ENCODE measurements at regions not wholly inside any gene's neighbourhood (a gene's known extent, or its start where the extent isn't known, plus 50 kb on each side); places are given as distances from the start of the nearest gene placed in this dataset.

- no peaks in the 10 kb centered on the region for H3K27me3 Mint-ChIP-seq (ENCODE audit: low read depth)
- no peaks in the 10 kb centered on the region for H3K9me3 Mint-ChIP-seq
- intact Hi-C loops (cut with micrococcal nuclease) = loop anchor here (10.0 kb wide), 1 partner anchor 467 kb away; the partner anchor contains the start of gene AMMECR1
- H3K27ac Mint-ChIP-seq = peak overlapping the region; percentile 85
- peaks cover 41% of the 10 kb centered on the region for H3K4me1 Mint-ChIP-seq (ENCODE audit: low read depth)
- no peak overlapping the region for H3K4me3 Mint-ChIP-seq (ENCODE audit: low read depth)
- no peaks in the 10 kb centered on the region for H3K36me3 Mint-ChIP-seq (ENCODE audit: low read depth)
- DNase-seq (ENCODE audit: low spot score) = no peak
Measured at GRCh38 chrX:109847257-109848187, 114.5 kb upstream of the ACSL4 start.

- no peak for DNase-seq (ENCODE audit: low spot score)
- Mint-ChIP-seq H3K27me3 (ENCODE audit: low read depth) (no peaks in the 10 kb centered on the region), H3K27ac (peak overlapping the region; percentile 55), H3K36me3 (ENCODE audit: low read depth) (no peaks in the 10 kb centered on the region), H3K4me3 (ENCODE audit: low read depth) (no peak overlapping the region), H3K9me3 (no peaks in the 10 kb centered on the region), H3K4me1 (ENCODE audit: low read depth) (peaks cover 37% of the 10 kb centered on the region)
- intact Hi-C loops (cut with micrococcal nuclease) = loop anchor here (10.0 kb wide), 1 partner anchor 466 kb away; the partner anchor contains the start of gene AMMECR1
Measured at GRCh38 chrX:109848461-109849050, 115.5 kb upstream of the ACSL4 start.

- H3K9me3 Mint-ChIP-seq = peaks cover 8% of the 10 kb centered on the region
- H3K27me3 Mint-ChIP-seq (ENCODE audit: low read depth) = no peaks in the 10 kb centered on the region
- intact Hi-C loops (cut with micrococcal nuclease) = no loop called here
- no peaks in the 10 kb centered on the region for H3K36me3 Mint-ChIP-seq (ENCODE audit: low read depth)
- no peak overlapping the region for H3K27ac Mint-ChIP-seq
- peaks cover 15% of the 10 kb centered on the region for H3K4me1 Mint-ChIP-seq (ENCODE audit: low read depth)
- H3K4me3 Mint-ChIP-seq (ENCODE audit: low read depth) = no peak overlapping the region
- DNase-seq (ENCODE audit: low spot score) = no peak
Measured at GRCh38 chrX:109854096-109854495, 121.0 kb upstream of the ACSL4 start.

GRCh38 chrX:109855501-109855900 is 122.4 kb upstream of the ACSL4 start:
- DNase-seq (ENCODE audit: low spot score) = no peak
- Mint-ChIP-seq H3K4me1 (ENCODE audit: low read depth) (peaks cover 11% of the 10 kb centered on the region), H3K27me3 (ENCODE audit: low read depth) (no peaks in the 10 kb centered on the region), H3K27ac (no peak overlapping the region), H3K4me3 (ENCODE audit: low read depth) (no peak overlapping the region), H3K9me3 (peaks cover 8% of the 10 kb centered on the region), H3K36me3 (ENCODE audit: low read depth) (no peaks in the 10 kb centered on the region)
- intact Hi-C loops (cut with micrococcal nuclease) = no loop called here

GRCh38 chrX:109856974-109857373 is 123.9 kb upstream of the ACSL4 start:
- intact Hi-C loops (cut with micrococcal nuclease) = loop anchor here (1.0 to 2.0 kb wide), 2 partner anchors 16 to 144 kb away; no protein-coding TSS in a partner anchor
- Mint-ChIP-seq H3K4me1 (ENCODE audit: low read depth) (peaks cover 18% of the 10 kb centered on the region), H3K9me3 (peaks cover 8% of the 10 kb centered on the region), H3K27ac (no peak overlapping the region), H3K36me3 (ENCODE audit: low read depth) (no peaks in the 10 kb centered on the region), H3K4me3 (ENCODE audit: low read depth) (no peak overlapping the region), H3K27me3 (ENCODE audit: low read depth) (no peaks in the 10 kb centered on the region)
- no peak for DNase-seq (ENCODE audit: low spot score)

GRCh38 chrX:109857584-109858228 is 124.6 kb upstream of the ACSL4 start:
- H3K36me3 Mint-ChIP-seq (ENCODE audit: low read depth) = no peaks in the 10 kb centered on the region
- no peak for DNase-seq (ENCODE audit: low spot score)
- H3K27me3 Mint-ChIP-seq (ENCODE audit: low read depth) = no peaks in the 10 kb centered on the region
- intact Hi-C loops (cut with micrococcal nuclease) = loop anchor here (1.0 to 2.0 kb wide), 2 partner anchors 17 to 144 kb away; no protein-coding TSS in a partner anchor
- H3K9me3 Mint-ChIP-seq = peaks cover 8% of the 10 kb centered on the region
- H3K4me3 Mint-ChIP-seq (ENCODE audit: low read depth) = no peak overlapping the region
- H3K4me1 Mint-ChIP-seq (ENCODE audit: low read depth) = peaks cover 20% of the 10 kb centered on the region
- H3K27ac Mint-ChIP-seq = no peak overlapping the region

- Mint-ChIP-seq H3K4me3 (ENCODE audit: low read depth) (no peak overlapping the region), H3K27ac (no peak overlapping the region), H3K27me3 (ENCODE audit: low read depth) (no peaks in the 10 kb centered on the region), H3K4me1 (ENCODE audit: low read depth) (peaks cover 20% of the 10 kb centered on the region), H3K9me3 (peaks cover 7% of the 10 kb centered on the region), H3K36me3 (ENCODE audit: low read depth) (no peaks in the 10 kb centered on the region)
- DNase-seq (ENCODE audit: low spot score) = no peak
- intact Hi-C loops (cut with micrococcal nuclease) = no loop called here
Measured at GRCh38 chrX:109858602-109859341, 125.7 kb upstream of the ACSL4 start.

- Mint-ChIP-seq H3K4me1 (ENCODE audit: low read depth) (peaks cover 20% of the 10 kb centered on the region), H3K27ac (no peak overlapping the region), H3K36me3 (ENCODE audit: low read depth) (no peaks in the 10 kb centered on the region), H3K9me3 (no peaks in the 10 kb centered on the region), H3K27me3 (ENCODE audit: low read depth) (no peaks in the 10 kb centered on the region), H3K4me3 (ENCODE audit: low read depth) (no peak overlapping the region)
- intact Hi-C loops (cut with micrococcal nuclease) = no loop called here
- DNase-seq (ENCODE audit: low spot score) = no peak
Measured at GRCh38 chrX:109859651-109860050, 126.6 kb upstream of the ACSL4 start.

- Mint-ChIP-seq H3K4me3 (ENCODE audit: low read depth) (no peak overlapping the region), H3K4me1 (ENCODE audit: low read depth) (peaks cover 13% of the 10 kb centered on the region), H3K27ac (no peak overlapping the region), H3K9me3 (no peaks in the 10 kb centered on the region), H3K36me3 (ENCODE audit: low read depth) (no peaks in the 10 kb centered on the region), H3K27me3 (ENCODE audit: low read depth) (no peaks in the 10 kb centered on the region)
- no peak for DNase-seq (ENCODE audit: low spot score)
- intact Hi-C loops (cut with micrococcal nuclease) = no loop called here
Measured at GRCh38 chrX:109862433-109862832, 129.4 kb upstream of the ACSL4 start.

- Mint-ChIP-seq H3K36me3 (ENCODE audit: low read depth) (no peaks in the 10 kb centered on the region), H3K27me3 (ENCODE audit: low read depth) (peaks cover 1% of the 10 kb centered on the region), H3K9me3 (no peaks in the 10 kb centered on the region), H3K27ac (no peak overlapping the region), H3K4me3 (ENCODE audit: low read depth) (no peak overlapping the region), H3K4me1 (ENCODE audit: low read depth) (peaks cover 8% of the 10 kb centered on the region)
- DNase-seq (ENCODE audit: low spot score) = no peak
- intact Hi-C loops (cut with micrococcal nuclease) = no loop called here
Measured at GRCh38 chrX:109863811-109864210, 130.8 kb upstream of the ACSL4 start.

- no peaks in the 10 kb centered on the region for H3K36me3 Mint-ChIP-seq (ENCODE audit: low read depth)
- peaks cover 11% of the 10 kb centered on the region for H3K27me3 Mint-ChIP-seq (ENCODE audit: low read depth)
- intact Hi-C loops (cut with micrococcal nuclease) = no loop called here
- H3K27ac Mint-ChIP-seq = no peak overlapping the region
- no peak for DNase-seq (ENCODE audit: low spot score)
- no peaks in the 10 kb centered on the region for H3K4me1 Mint-ChIP-seq (ENCODE audit: low read depth)
- H3K9me3 Mint-ChIP-seq = no peaks in the 10 kb centered on the region
- H3K4me3 Mint-ChIP-seq (ENCODE audit: low read depth) = no peak overlapping the region
Measured at GRCh38 chrX:109871121-109871888, 131.6 kb upstream of the TMEM164 start.

All from activated T-helper 2 cell treated with anti-CD3 and anti-CD28 coated beads, Interferon-gamma antibody, Interleukin-2, Interleukin-4, amounts not matched to agents 10 μg/mL and 5 μg/mL and 100 μg/mL, durations not matched to agents 14 hours and 24 hours and 36 hours (primary cell).